ENCODE measurements at regions not wholly inside any gene's neighbourhood (a gene's known extent, or its start where the extent isn't known, plus 50 kb on each side); places are given as distances from the start of the nearest gene placed in this dataset.

- TF ChIP-seq CTCF (CRISPR knock-in tag; IDR thresholded peaks at IDR 0.05) (no peak), FOSL1 (CRISPR knock-in tag; IDR thresholded peaks at IDR 0.05; ENCODE audit: borderline replicate concordance) (no peak), SUZ12 (IDR thresholded peaks at IDR 0.05; ENCODE audit: low read depth, low read length) (no peak), TAF1 (CRISPR knock-in tag; IDR thresholded peaks at IDR 0.05) (no peak)
These were observed 146.7 kb upstream of the AFDN start for GRCh38 chr6:167679790-167680604.
